GM23338 (cell line): ENCODE measurements at regions not wholly inside any gene's neighbourhood (a gene's known extent, or its start where the extent isn't known, plus 50 kb on each side); places are given as distances from the start of the nearest gene placed in this dataset.
A peak's percentile ranks its signal among the peaks of the same experiment; 100 is the strongest.

Experiments
- ATAC-seq: fragments of 200-7000 bp; cut with Tn5 transposase; 3 replicates; pipeline ENCODE4 v1.9.1; 2020
- DNase-seq: peaks from one replicate; pipeline ENCODE4 v3.0.0-alpha.2; 2015; ENCODE audit warnings: low spot score
- H2AFZ ChIP-seq: fragments of 200-600 bp; sonication (generic); 2 replicates; pipeline ENCODE4 v1.8.0; 2016; ENCODE audit warnings: antibody characterized with exemption, mild to moderate bottlenecking, moderate library complexity
- H3F3A ChIP-seq: fragments of 200-600 bp; sonication (generic); replicated peaks from 2 replicates; pipeline ENCODE4 v1.8.0; 2017; ENCODE audit warnings: antibody characterized with exemption, mixed run types, low read depth
- H3K27ac ChIP-seq: fragments of 200-600 bp; sonication (generic); 2 replicates; pipeline ENCODE4 v1.6.1; 2016; ENCODE audit warnings: low read depth
- H3K27me3 ChIP-seq: fragments of 200-600 bp; sonication (generic); 2 replicates; pipeline ENCODE4 v1.8.0; 2016; ENCODE audit warnings: mild to moderate bottlenecking, mixed run types, moderate library complexity; ENCODE audit not compliant: insufficient read depth
- H3K36me3 ChIP-seq: fragments of 200-600 bp; sonication (generic); 2 replicates; pipeline ENCODE4 v1.8.0; 2016; ENCODE audit warnings: mild to moderate bottlenecking; ENCODE audit not compliant: insufficient read depth
- H3K4me1 ChIP-seq: fragments of 200-600 bp; sonication (generic); 2 replicates; pipeline ENCODE4 v1.8.0; 2016; ENCODE audit warnings: mild to moderate bottlenecking, moderate library complexity; ENCODE audit not compliant: insufficient read depth
- H3K4me2 ChIP-seq: fragments of 200-600 bp; sonication (generic); 2 replicates; pipeline ENCODE4 v1.7.1; 2017; ENCODE audit warnings: mixed run types
- H3K4me3 ChIP-seq: fragments of 200-600 bp; sonication (generic); 2 replicates; pipeline ENCODE4 v1.6.1; 2016; ENCODE audit warnings: mixed run types
- H3K79me2 ChIP-seq: fragments of 200-600 bp; sonication (generic); replicated peaks from 2 replicates; pipeline ENCODE4 v1.8.0; 2017; ENCODE audit warnings: mild to moderate bottlenecking; ENCODE audit not compliant: insufficient read depth
- H3K9me2 ChIP-seq: fragments of 200-600 bp; sonication (generic); 2 replicates; pipeline ENCODE4 v1.8.0; 2017; ENCODE audit not compliant: insufficient read depth
- H4K20me1 ChIP-seq: fragments of 200-600 bp; sonication (generic); replicated peaks from 2 replicates; pipeline ENCODE4 v1.8.0; 2017; ENCODE audit warnings: mild to moderate bottlenecking; ENCODE audit not compliant: insufficient read depth
- H3K27ac Mint-ChIP-seq: 2 replicates; pipeline ENCODE4 v1.8.0; 2020; ENCODE audit warnings: inconsistent platforms, mild to moderate bottlenecking, moderate library complexity, mixed read lengths
- H3K27me3 Mint-ChIP-seq: 3 replicates; pipeline ENCODE4 v1.8.0; 2022; ENCODE audit warnings: low read depth, mild to moderate bottlenecking, moderate library complexity, mixed read lengths, inconsistent platforms; ENCODE audit not compliant: insufficient read depth, poor library complexity
- H3K36me3 Mint-ChIP-seq: 3 replicates; pipeline ENCODE4 v1.8.0; 2021; ENCODE audit warnings: low read depth, mild to moderate bottlenecking, inconsistent platforms, moderate library complexity, mixed read lengths
- H3K4me1 Mint-ChIP-seq: 3 replicates; pipeline ENCODE4 v1.8.0; 2020; ENCODE audit warnings: mild to moderate bottlenecking, inconsistent platforms, mixed read lengths
- H3K4me3 Mint-ChIP-seq: 3 replicates; pipeline ENCODE4 v1.8.0; 2021; ENCODE audit warnings: moderate library complexity, mild to moderate bottlenecking, inconsistent platforms, mixed read lengths
- H3K9me3 Mint-ChIP-seq: 3 replicates; pipeline ENCODE4 v1.8.0; 2020; ENCODE audit warnings: moderate library complexity, mild to moderate bottlenecking, inconsistent platforms, mixed read lengths
- CREB1 ChIP-seq: fragments of 250-450 bp; sonication (Bioruptor Pico); IDR thresholded peaks from 2 replicates; pipeline ENCODE4 v1.5.0; 2020; ENCODE audit warnings: low read depth, mild to moderate bottlenecking, moderate library complexity
- EZH2 ChIP-seq: fragments of 200-600 bp; sonication (generic); IDR thresholded peaks from one replicate; pipeline ENCODE4 v1.8.0; 2017; ENCODE audit warnings: antibody characterized with exemption, mild to moderate bottlenecking, low read depth; ENCODE audit not compliant: unreplicated experiment
- EZH2phosphoT487 ChIP-seq: fragments of 200-600 bp; sonication (generic); IDR thresholded peaks from one replicate; pipeline ENCODE4 v1.8.1; 2018; ENCODE audit warnings: antibody characterized with exemption; ENCODE audit not compliant: unreplicated experiment
- JUNB ChIP-seq: IDR thresholded peaks from one replicate; pipeline ENCODE4 v1.6.1; 2016; ENCODE audit warnings: antibody characterized with exemption; ENCODE audit not compliant: unreplicated experiment
- NANOG ChIP-seq: IDR thresholded peaks from 2 replicates; pipeline ENCODE4 v1.6.1; 2016; ENCODE audit warnings: antibody characterized with exemption, borderline replicate concordance
- POLR2AphosphoS5 ChIP-seq: IDR thresholded peaks from 2 replicates; pipeline ENCODE4 v1.6.1; 2016; ENCODE audit warnings: antibody characterized with exemption, low read depth
- ZNF114 ChIP-seq: fragments of 250-450 bp; sonication (Bioruptor Pico); IDR thresholded peaks from 2 replicates; pipeline ENCODE4 v1.5.0; 2020; ENCODE audit warnings: mild to moderate bottlenecking, moderate library complexity
- ZNF331 ChIP-seq: fragments of 250-450 bp; sonication (Bioruptor Pico); IDR thresholded peaks from 2 replicates; pipeline ENCODE4 v1.5.0; 2020; ENCODE audit warnings: low read depth, mild to moderate bottlenecking, moderate library complexity
- TF ChIP-seq, protein P1 (sequence below), 2 experiments: fragments of 200-600 bp in 1 of 2; sonication (generic) in 1 of 2; conservative IDR thresholded peaks; 2 replicates each; pipeline versions ENCODE4 v1.5.1 to v1.6.1; 2016 to 2017; ENCODE audit warnings: antibody characterized with exemption in 2 of 2, low read depth in 2 of 2, mild to moderate bottlenecking in 2 of 2, moderate library complexity in 1 of 2
- TF ChIP-seq, protein P2 (sequence below): IDR thresholded peaks from 2 replicates; pipeline ENCODE4 v1.6.1; 2016; ENCODE audit warnings: antibody characterized with exemption
- TF ChIP-seq, protein P3 (sequence below): fragments of 250-450 bp; sonication (Bioruptor Pico); IDR thresholded peaks from 2 replicates; pipeline ENCODE4 v1.5.0; 2020; ENCODE audit warnings: mild to moderate bottlenecking, moderate library complexity

DNA sequence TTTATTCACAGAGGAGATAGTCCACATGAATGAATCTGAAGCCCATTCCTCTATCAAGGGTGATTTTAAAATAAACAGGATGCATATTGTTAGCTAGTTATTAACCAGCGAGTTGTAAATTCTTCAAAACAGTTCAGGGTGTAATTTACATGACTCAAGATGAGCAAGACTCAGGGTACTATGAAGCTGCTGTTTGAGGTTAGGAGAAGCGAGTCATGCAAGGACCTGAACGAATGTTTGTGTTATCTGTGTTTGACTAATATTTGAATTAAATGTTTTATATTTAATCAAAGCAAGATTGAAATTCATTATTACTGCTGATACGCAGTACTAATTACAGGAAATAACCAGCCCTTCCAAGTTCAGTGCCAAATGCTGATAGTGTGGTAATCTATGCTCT lies 191.1 kb downstream of the SAMD5 start:
- Mint-ChIP-seq H3K27me3 (peaks cover 1% of the 10 kb centered on the region), H3K9me3 (no peaks in the 10 kb centered on the region; the same call in 2 of the 3 replicates), H3K4me3 (no peak overlapping the region), H3K27ac (no peak overlapping the region), H3K36me3 (no peaks in the 10 kb centered on the region), H3K4me1 (0 out of 3 replicates have a peak, but pooled peaks cover 3% of the 10 kb centered on the region)
- Histone ChIP-seq H3K4me3 (no peak overlapping the region), H3K4me2 (no peak overlapping the region), H4K20me1 (no peaks in the 10 kb centered on the region), H2AFZ (no peak overlapping the region), H3K27me3 (no peaks in the 10 kb centered on the region), H3F3A (no peaks in the 10 kb centered on the region), H3K79me2 (no peaks in the 10 kb centered on the region), H3K36me3 (no peaks in the 10 kb centered on the region), H3K27ac (no peak overlapping the region), H3K9me2 (peaks cover 15% of the 10 kb centered on the region; the same call in 1 of the 2 replicates), H3K4me1 (0 out of 2 replicates have a peak, but pooled peaks cover 4% of the 10 kb centered on the region)
- TF ChIP-seq EZH2 (no peak), ZNF114 (no peak), ZNF331 (CRISPR knock-in tag) (no peak), CREB1 (CRISPR knock-in tag) (no peak), POLR2AphosphoS5 (no peak), NANOG (no peak), JUNB (no peak)
- TF ChIP-seq, protein P1, sequence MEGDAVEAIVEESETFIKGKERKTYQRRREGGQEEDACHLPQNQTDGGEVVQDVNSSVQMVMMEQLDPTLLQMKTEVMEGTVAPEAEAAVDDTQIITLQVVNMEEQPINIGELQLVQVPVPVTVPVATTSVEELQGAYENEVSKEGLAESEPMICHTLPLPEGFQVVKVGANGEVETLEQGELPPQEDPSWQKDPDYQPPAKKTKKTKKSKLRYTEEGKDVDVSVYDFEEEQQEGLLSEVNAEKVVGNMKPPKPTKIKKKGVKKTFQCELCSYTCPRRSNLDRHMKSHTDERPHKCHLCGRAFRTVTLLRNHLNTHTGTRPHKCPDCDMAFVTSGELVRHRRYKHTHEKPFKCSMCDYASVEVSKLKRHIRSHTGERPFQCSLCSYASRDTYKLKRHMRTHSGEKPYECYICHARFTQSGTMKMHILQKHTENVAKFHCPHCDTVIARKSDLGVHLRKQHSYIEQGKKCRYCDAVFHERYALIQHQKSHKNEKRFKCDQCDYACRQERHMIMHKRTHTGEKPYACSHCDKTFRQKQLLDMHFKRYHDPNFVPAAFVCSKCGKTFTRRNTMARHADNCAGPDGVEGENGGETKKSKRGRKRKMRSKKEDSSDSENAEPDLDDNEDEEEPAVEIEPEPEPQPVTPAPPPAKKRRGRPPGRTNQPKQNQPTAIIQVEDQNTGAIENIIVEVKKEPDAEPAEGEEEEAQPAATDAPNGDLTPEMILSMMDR (conservative IDR thresholded peaks at IDR 0.05; ENCODE audit: low read depth in 2 of 2) = no peak
- ATAC-seq = no peak
- DNase-seq = no peak

DNA sequence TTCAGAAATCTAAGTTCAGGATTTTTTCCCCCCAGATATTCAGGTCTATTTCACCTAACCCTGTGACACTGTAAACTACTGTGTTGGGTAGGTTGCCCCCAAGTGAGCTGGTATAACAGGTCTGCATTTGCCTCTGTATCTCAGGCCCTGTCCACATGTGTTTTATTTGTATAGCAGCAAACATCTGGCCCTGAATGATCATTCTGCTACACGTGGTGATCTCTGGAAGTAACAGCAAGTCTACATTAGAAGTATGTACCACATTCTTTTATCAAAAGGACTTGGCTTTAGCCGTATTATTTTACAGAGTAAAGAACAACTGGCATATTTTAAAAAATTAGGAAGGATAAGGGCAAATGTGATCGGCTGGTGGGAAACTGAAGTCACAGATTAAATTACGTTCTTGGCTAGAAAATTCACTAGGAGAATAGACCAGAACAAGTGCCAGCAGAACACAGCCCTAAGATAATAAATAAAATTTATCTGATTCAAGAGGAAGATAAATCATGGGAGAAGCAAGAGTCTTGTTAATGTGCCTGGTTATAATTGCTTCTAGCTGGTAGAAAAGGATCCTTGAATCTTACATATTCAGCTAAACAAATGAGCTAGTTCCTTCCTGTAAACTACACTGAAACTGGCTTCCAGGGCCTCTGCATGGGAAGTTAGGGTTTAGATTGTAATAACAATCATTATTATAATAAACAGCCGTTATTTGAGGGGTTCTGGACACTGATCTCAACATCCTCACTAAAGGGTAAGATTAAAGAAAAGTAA lies 192.1 kb downstream of the SAMD5 start:
- ATAC-seq (no peak), DNase-seq (no peak)
- peaks cover 15% of the 10 kb centered on the region; the same call in 1 of the 2 replicates for H3K9me2 ChIP-seq
- Mint-ChIP-seq H3K27me3 (peaks cover 1% of the 10 kb centered on the region), H3K4me3 (no peak overlapping the region), H3K9me3 (no peaks in the 10 kb centered on the region; the same call in 2 of the 3 replicates), H3K4me1 (0 out of 3 replicates have a peak, but pooled peaks cover 3% of the 10 kb centered on the region), H3K36me3 (no peaks in the 10 kb centered on the region), H3K27ac (peak overlapping the region; percentile 51; the same call in 1 of the 2 replicates)
- H3K27me3 ChIP-seq = no peaks in the 10 kb centered on the region
- H3K4me1 ChIP-seq = 0 out of 2 replicates have a peak, but pooled peaks cover 4% of the 10 kb centered on the region
- no peaks in the 10 kb centered on the region for H4K20me1 ChIP-seq
- H2AFZ ChIP-seq = no peak overlapping the region
- H3K36me3 ChIP-seq = no peaks in the 10 kb centered on the region
- H3K4me2 ChIP-seq = no peak overlapping the region
- no peak overlapping the region for H3K4me3 ChIP-seq
- no peaks in the 10 kb centered on the region for H3K79me2 ChIP-seq
- no peak overlapping the region for H3K27ac ChIP-seq
- no peaks in the 10 kb centered on the region for H3F3A ChIP-seq
- no peak for TF ChIP-seq ZNF331 (CRISPR knock-in tag)
- TF ChIP-seq, protein P2, sequence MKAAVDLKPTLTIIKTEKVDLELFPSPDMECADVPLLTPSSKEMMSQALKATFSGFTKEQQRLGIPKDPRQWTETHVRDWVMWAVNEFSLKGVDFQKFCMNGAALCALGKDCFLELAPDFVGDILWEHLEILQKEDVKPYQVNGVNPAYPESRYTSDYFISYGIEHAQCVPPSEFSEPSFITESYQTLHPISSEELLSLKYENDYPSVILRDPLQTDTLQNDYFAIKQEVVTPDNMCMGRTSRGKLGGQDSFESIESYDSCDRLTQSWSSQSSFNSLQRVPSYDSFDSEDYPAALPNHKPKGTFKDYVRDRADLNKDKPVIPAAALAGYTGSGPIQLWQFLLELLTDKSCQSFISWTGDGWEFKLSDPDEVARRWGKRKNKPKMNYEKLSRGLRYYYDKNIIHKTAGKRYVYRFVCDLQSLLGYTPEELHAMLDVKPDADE = no peak
- TF ChIP-seq, protein P3, sequence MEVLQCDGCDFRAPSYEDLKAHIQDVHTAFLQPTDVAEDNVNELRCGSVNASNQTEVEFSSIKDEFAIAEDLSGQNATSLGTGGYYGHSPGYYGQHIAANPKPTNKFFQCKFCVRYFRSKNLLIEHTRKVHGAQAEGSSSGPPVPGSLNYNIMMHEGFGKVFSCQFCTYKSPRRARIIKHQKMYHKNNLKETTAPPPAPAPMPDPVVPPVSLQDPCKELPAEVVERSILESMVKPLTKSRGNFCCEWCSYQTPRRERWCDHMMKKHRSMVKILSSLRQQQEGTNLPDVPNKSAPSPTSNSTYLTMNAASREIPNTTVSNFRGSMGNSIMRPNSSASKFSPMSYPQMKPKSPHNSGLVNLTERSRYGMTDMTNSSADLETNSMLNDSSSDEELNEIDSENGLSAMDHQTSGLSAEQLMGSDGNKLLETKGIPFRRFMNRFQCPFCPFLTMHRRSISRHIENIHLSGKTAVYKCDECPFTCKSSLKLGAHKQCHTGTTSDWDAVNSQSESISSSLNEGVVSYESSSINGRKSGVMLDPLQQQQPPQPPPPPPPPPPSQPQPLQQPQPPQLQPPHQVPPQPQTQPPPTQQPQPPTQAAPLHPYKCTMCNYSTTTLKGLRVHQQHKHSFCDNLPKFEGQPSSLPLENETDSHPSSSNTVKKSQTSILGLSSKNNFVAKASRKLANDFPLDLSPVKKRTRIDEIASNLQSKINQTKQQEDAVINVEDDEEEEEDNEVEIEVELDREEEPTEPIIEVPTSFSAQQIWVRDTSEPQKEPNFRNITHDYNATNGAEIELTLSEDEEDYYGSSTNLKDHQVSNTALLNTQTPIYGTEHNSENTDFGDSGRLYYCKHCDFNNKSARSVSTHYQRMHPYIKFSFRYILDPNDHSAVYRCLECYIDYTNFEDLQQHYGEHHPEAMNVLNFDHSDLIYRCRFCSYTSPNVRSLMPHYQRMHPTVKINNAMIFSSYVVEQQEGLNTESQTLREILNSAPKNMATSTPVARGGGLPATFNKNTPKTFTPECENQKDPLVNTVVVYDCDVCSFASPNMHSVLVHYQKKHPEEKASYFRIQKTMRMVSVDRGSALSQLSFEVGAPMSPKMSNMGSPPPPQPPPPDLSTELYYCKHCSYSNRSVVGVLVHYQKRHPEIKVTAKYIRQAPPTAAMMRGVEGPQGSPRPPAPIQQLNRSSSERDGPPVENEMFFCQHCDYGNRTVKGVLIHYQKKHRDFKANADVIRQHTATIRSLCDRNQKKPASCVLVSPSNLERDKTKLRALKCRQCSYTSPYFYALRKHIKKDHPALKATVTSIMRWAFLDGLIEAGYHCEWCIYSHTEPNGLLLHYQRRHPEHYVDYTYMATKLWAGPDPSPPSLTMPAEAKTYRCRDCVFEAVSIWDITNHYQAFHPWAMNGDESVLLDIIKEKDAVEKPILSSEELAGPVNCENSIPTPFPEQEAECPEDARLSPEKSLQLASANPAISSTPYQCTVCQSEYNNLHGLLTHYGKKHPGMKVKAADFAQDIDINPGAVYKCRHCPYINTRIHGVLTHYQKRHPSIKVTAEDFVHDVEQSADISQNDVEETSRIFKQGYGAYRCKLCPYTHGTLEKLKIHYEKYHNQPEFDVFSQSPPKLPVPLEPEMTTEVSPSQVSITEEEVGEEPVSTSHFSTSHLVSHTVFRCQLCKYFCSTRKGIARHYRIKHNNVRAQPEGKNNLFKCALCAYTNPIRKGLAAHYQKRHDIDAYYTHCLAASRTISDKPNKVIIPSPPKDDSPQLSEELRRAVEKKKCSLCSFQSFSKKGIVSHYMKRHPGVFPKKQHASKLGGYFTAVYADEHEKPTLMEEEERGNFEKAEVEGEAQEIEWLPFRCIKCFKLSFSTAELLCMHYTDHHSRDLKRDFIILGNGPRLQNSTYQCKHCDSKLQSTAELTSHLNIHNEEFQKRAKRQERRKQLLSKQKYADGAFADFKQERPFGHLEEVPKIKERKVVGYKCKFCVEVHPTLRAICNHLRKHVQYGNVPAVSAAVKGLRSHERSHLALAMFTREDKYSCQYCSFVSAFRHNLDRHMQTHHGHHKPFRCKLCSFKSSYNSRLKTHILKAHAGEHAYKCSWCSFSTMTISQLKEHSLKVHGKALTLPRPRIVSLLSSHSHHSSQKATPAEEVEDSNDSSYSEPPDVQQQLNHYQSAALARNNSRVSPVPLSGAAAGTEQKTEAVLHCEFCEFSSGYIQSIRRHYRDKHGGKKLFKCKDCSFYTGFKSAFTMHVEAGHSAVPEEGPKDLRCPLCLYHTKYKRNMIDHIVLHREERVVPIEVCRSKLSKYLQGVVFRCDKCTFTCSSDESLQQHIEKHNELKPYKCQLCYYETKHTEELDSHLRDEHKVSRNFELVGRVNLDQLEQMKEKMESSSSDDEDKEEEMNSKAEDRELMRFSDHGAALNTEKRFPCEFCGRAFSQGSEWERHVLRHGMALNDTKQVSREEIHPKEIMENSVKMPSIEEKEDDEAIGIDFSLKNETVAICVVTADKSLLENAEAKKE = no peak
- no peak for TF ChIP-seq ZNF114
- no peak for TF ChIP-seq EZH2phosphoT487
- no peak for TF ChIP-seq EZH2
